ENCODE measurements at regions not wholly inside any gene's neighbourhood (a gene's known extent, or its start where the extent isn't known, plus 50 kb on each side); places are given as distances from the start of the nearest gene placed in this dataset.

DNA sequence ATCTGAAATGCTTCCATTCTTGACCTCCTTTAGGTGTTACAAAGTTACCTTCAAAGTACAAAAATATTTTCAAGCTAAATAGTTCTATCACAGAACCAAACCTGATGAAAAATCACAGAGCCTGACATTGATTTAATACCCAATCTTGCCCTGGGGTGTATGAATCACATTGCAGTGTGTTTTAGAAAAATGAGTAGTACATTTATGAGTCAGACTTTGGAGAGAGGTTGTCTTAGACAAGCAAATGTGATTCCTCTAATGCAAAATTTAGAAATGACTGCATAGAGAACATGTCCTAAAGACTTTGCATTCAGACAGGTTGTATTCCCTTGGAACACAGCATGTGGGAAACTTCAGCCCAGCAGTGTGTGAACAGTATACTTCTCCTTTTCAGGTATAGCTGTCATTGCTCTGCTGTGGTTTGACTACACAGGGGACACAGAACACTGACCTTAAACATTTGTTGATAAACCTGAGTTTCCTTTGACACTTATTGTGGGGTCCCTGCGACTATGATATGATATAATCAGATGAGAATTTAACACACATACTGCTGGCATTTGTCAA lies 972.1 kb downstream of the JRKL start:
- intact Hi-C loops (cut with micrococcal nuclease; ENCODE audit: unreplicated experiment), result no loop called here
- BruUV-seq (replicated peaks), result no TSS peak
- H3K36me3 ChIP-seq (ENCODE audit: insufficient read depth, low read length, poor library complexity, severe bottlenecking), result no peaks in the 10 kb centered on the region
- POLR2A ChIA-PET (ENCODE audit: low non-redundant PET), result no interaction called here
- TF ChIP-seq, protein P1, sequence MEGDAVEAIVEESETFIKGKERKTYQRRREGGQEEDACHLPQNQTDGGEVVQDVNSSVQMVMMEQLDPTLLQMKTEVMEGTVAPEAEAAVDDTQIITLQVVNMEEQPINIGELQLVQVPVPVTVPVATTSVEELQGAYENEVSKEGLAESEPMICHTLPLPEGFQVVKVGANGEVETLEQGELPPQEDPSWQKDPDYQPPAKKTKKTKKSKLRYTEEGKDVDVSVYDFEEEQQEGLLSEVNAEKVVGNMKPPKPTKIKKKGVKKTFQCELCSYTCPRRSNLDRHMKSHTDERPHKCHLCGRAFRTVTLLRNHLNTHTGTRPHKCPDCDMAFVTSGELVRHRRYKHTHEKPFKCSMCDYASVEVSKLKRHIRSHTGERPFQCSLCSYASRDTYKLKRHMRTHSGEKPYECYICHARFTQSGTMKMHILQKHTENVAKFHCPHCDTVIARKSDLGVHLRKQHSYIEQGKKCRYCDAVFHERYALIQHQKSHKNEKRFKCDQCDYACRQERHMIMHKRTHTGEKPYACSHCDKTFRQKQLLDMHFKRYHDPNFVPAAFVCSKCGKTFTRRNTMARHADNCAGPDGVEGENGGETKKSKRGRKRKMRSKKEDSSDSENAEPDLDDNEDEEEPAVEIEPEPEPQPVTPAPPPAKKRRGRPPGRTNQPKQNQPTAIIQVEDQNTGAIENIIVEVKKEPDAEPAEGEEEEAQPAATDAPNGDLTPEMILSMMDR (conservative IDR thresholded peaks at IDR 0.05; ENCODE audit: low read depth, low read length), result no peak
- no peak for TF ChIP-seq EZH2 (IDR thresholded peaks at IDR 0.05; ENCODE audit: borderline replicate concordance, low read depth, low read length, poor library complexity, severe bottlenecking)
- no peaks in the 10 kb centered on the region for H3K27me3 ChIP-seq (replicated peaks; ENCODE audit: insufficient read depth, low read depth, low read length, poor library complexity)
- peak; percentile 10 for DNase-seq (ENCODE audit: low spot score)
- H3K27ac ChIP-seq (ENCODE audit: low read depth, low read length, poor library complexity, severe bottlenecking), result no peak overlapping the region
- no peaks in the 10 kb centered on the region for H3K9me3 ChIP-seq (ENCODE audit: low read depth, low read length, poor library complexity, severe bottlenecking)
- CTCF ChIA-PET, result no interaction called here
- H3K4me3 ChIP-seq (ENCODE audit: low read depth, low read length, poor library complexity, severe bottlenecking), result no peak overlapping the region
- peaks cover 14% of the 10 kb centered on the region for H3K4me1 ChIP-seq (ENCODE audit: insufficient read depth, low read length, poor library complexity, severe bottlenecking)

DNA sequence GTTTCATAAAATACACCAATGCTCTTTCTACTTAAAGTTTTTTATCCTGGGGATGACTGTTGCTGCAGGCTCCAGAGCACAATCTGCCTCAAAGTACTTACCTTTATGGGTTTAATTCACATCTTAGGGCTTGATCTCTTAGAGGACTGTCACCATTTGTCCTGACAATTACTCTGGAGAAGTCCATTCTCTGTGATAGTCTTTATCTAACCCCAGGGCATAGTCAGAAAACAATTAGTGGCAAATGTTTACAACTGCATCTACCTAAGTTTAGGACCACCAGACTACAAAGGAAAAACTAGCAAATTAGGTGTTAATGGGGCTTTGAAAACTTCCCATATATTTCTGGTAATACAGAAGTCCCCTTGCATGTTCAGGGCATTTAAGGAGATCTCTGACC lies 973.5 kb downstream of the JRKL start:
- peaks cover 14% of the 10 kb centered on the region for H3K4me1 ChIP-seq (ENCODE audit: insufficient read depth, low read length, poor library complexity, severe bottlenecking)
- DNase-seq (ENCODE audit: low spot score), result no peak

DNA sequence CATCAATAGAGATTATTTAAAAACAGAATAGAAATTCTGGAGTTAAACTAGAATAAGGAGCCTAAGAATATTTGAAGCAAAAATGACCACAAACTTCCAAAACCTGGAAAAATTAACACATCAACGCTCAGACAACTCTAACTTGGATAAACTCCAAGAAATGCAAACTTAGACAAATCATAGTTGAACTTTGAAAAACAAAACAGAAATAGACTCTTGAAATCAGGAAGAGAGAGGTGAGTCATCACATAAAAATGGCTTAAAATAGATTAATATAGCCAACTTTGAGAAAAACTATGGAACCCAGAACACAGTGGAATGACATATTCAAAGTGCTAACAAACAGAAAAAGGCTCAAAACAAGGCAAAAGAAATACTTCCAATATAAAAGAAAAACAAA lies 974.2 kb downstream of the JRKL start:
- H3K27me3 ChIP-seq (replicated peaks; ENCODE audit: insufficient read depth, low read depth, low read length, poor library complexity), result no peaks in the 10 kb centered on the region
- ChIA-PET POLR2A (ENCODE audit: low non-redundant PET) (no interaction called here), CTCF (no interaction called here)
- H3K27ac ChIP-seq (ENCODE audit: low read depth, low read length, poor library complexity, severe bottlenecking), result no peak overlapping the region
- H3K4me1 ChIP-seq (ENCODE audit: insufficient read depth, low read length, poor library complexity, severe bottlenecking), result peaks cover 14% of the 10 kb centered on the region
- H3K4me3 ChIP-seq (ENCODE audit: low read depth, low read length, poor library complexity, severe bottlenecking), result no peak overlapping the region
- intact Hi-C loops (cut with micrococcal nuclease; ENCODE audit: unreplicated experiment), result no loop called here
- peak; percentile 62 for DNase-seq (ENCODE audit: low spot score)
- no peaks in the 10 kb centered on the region for H3K9me3 ChIP-seq (ENCODE audit: low read depth, low read length, poor library complexity, severe bottlenecking)
- BruUV-seq (replicated peaks), result no TSS peak
- TF ChIP-seq, protein P1 (conservative IDR thresholded peaks at IDR 0.05; ENCODE audit: low read depth, low read length), result no peak
- TF ChIP-seq EZH2 (IDR thresholded peaks at IDR 0.05; ENCODE audit: borderline replicate concordance, low read depth, low read length, poor library complexity, severe bottlenecking), result no peak
- H3K36me3 ChIP-seq (ENCODE audit: insufficient read depth, low read length, poor library complexity, severe bottlenecking), result no peaks in the 10 kb centered on the region

More for the DNA sequence above, 973.5 kb downstream of the JRKL start:
- BruUV-seq (replicated peaks), result no TSS peak
- Histone ChIP-seq H3K36me3 (ENCODE audit: insufficient read depth, low read length, poor library complexity, severe bottlenecking) (no peaks in the 10 kb centered on the region), H3K9me3 (ENCODE audit: low read depth, low read length, poor library complexity, severe bottlenecking) (no peaks in the 10 kb centered on the region), H3K27me3 (replicated peaks; ENCODE audit: insufficient read depth, low read depth, low read length, poor library complexity) (no peaks in the 10 kb centered on the region), H3K4me3 (ENCODE audit: low read depth, low read length, poor library complexity, severe bottlenecking) (no peak overlapping the region), H3K27ac (ENCODE audit: low read depth, low read length, poor library complexity, severe bottlenecking) (no peak overlapping the region)
- ChIA-PET POLR2A (ENCODE audit: low non-redundant PET) (no interaction called here), CTCF (no interaction called here)
- no peak for TF ChIP-seq EZH2 (IDR thresholded peaks at IDR 0.05; ENCODE audit: borderline replicate concordance, low read depth, low read length, poor library complexity, severe bottlenecking)
- TF ChIP-seq, protein P1 (conservative IDR thresholded peaks at IDR 0.05; ENCODE audit: low read depth, low read length), result no peak
- intact Hi-C loops (cut with micrococcal nuclease; ENCODE audit: unreplicated experiment), result no loop called here

Measured in A673 (cell line).